SU-DHL-6 (cell line): ENCODE measurements at regions not wholly inside any gene's neighbourhood (a gene's known extent, or its start where the extent isn't known, plus 50 kb on each side); places are given as distances from the start of the nearest gene placed in this dataset.

ENCODE experiments used
- EZH2phosphoT487 ChIP-seq: fragments of 200-600 bp; sonication (generic), shearing (Covaris generic); conservative IDR thresholded peaks from 2 replicates; pipeline ENCODE4 v1.6.1; 2018; ENCODE audit warnings: mild to moderate bottlenecking, antibody characterized with exemption, low read length, moderate library complexity, mixed read lengths
- TF ChIP-seq, protein P1 (sequence below): fragments of 200-600 bp; sonication (generic); IDR thresholded peaks from one replicate; pipeline ENCODE4 v1.5.1; 2017; ENCODE audit warnings: antibody characterized with exemption, mild to moderate bottlenecking, low read length, moderate library complexity; ENCODE audit not compliant: insufficient read depth, poor library complexity, severe bottlenecking

DNA sequence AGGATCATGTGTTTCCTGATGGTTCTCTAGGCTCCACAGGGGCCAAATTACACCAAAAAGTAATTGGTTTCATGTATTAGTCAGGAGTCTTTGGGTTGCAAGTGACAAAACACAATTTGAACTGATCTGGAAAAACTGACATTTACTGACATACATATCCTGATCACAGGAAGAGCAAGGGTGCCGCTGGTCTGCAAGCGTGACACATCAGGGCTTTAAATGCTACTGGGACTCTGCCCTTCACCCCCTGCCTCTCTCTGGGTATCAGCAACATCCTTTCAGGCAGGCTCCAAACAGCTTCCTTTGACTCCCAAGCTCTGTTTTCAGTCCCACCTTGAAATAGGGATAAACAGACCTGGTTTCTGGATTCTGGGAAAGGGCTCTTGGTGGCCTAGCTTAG, 197.5 kb downstream of the PALM2AKAP2 start:
- TF ChIP-seq, protein P1, sequence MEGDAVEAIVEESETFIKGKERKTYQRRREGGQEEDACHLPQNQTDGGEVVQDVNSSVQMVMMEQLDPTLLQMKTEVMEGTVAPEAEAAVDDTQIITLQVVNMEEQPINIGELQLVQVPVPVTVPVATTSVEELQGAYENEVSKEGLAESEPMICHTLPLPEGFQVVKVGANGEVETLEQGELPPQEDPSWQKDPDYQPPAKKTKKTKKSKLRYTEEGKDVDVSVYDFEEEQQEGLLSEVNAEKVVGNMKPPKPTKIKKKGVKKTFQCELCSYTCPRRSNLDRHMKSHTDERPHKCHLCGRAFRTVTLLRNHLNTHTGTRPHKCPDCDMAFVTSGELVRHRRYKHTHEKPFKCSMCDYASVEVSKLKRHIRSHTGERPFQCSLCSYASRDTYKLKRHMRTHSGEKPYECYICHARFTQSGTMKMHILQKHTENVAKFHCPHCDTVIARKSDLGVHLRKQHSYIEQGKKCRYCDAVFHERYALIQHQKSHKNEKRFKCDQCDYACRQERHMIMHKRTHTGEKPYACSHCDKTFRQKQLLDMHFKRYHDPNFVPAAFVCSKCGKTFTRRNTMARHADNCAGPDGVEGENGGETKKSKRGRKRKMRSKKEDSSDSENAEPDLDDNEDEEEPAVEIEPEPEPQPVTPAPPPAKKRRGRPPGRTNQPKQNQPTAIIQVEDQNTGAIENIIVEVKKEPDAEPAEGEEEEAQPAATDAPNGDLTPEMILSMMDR, result no peak
- no peak for TF ChIP-seq EZH2phosphoT487
